MCF 10A (cell line): ENCODE measurements at regions not wholly inside any gene's neighbourhood (a gene's known extent, or its start where the extent isn't known, plus 50 kb on each side); places are given as distances from the start of the nearest gene placed in this dataset.

Source experiments
- BruUV-seq: library from RNA; stranded (reverse); fragments of 400-500 nt; replicated peaks from 2 replicates; lab custom pipeline; 2021; lab: Mats Ljungman, UMichigan
- CTCF ChIA-PET: fragments of 300-600 bp; sonication (Branson Sonifier 250); formaldehyde crosslinking; extraction: SDS; loops from one replicate; lab custom pipeline; 2021; ENCODE audit warnings: antibody characterized with exemption, inconsistent platforms; lab: Yijun Ruan, JAX
- POLR2A ChIA-PET: fragments of 300-600, 350-650 bp; sonication (Branson Sonifier 250); formaldehyde crosslinking; extraction: SDS; loops from one replicate; lab custom pipeline; 2020; ENCODE audit warnings: antibody characterized with exemption, inconsistent platforms; lab: Yijun Ruan, JAX
- DNase-seq: peaks from one replicate; pipeline ENCODE4 v3.0.0-alpha.2; 2018; ENCODE audit not compliant: unreplicated experiment
- H3K27ac Mint-ChIP-seq: one replicate; pipeline ENCODE4 v1.8.0; 2022; ENCODE audit warnings: mild to moderate bottlenecking, low read depth, mixed read lengths; ENCODE audit not compliant: unreplicated experiment
- H3K27me3 Mint-ChIP-seq: one replicate; pipeline ENCODE4 v1.8.0; 2022; ENCODE audit warnings: mixed read lengths; ENCODE audit not compliant: insufficient read depth, unreplicated experiment
- H3K36me3 Mint-ChIP-seq: one replicate; pipeline ENCODE4 v1.8.0; 2022; ENCODE audit warnings: mild to moderate bottlenecking, moderate library complexity, mixed read lengths; ENCODE audit not compliant: insufficient read depth, unreplicated experiment
- H3K4me1 Mint-ChIP-seq: one replicate; pipeline ENCODE4 v1.8.0; 2022; ENCODE audit warnings: mixed read lengths; ENCODE audit not compliant: insufficient read depth, unreplicated experiment
- H3K4me3 Mint-ChIP-seq: one replicate; pipeline ENCODE4 v1.8.0; 2022; ENCODE audit warnings: mild to moderate bottlenecking, moderate library complexity, mixed read lengths; ENCODE audit not compliant: unreplicated experiment
- H3K9me3 Mint-ChIP-seq: one replicate; pipeline ENCODE4 v1.8.0; 2022; ENCODE audit warnings: mixed read lengths; ENCODE audit not compliant: unreplicated experiment
- CTCF ChIP-seq: fragments of 200-600 bp; IDR thresholded peaks from one replicate; pipeline ENCODE4 v1.8.0; 2022; ENCODE audit warnings: antibody characterized with exemption, mild to moderate bottlenecking; ENCODE audit not compliant: unreplicated experiment
- intact Hi-C: fragments of 100-400 bp; cut with micrococcal nuclease; formaldehyde crosslinking; loops from 2 replicates; pipeline ENCODE4 v1.14.1; 2022

GRCh38 chr20:58044286-58044685 is 184.2 kb downstream of the ANKRD60 start:
- ChIA-PET POLR2A (no interaction called here), CTCF (interaction anchor here (1.0 to 1.6 kb wide), 2 partner anchors 9 to 12 kb away, joined by 3 read pairs; no protein-coding TSS in a partner anchor)
- Mint-ChIP-seq H3K9me3 (no peaks in the 10 kb centered on the region), H3K4me3 (no peak overlapping the region), H3K36me3 (no peaks in the 10 kb centered on the region), H3K4me1 (no peaks in the 10 kb centered on the region), H3K27me3 (peaks cover 46% of the 10 kb centered on the region), H3K27ac (no peak overlapping the region)
- no TSS peak for BruUV-seq
- no peak for DNase-seq
- intact Hi-C loops, result no loop called here
- TF ChIP-seq CTCF, result no peak

DNA sequence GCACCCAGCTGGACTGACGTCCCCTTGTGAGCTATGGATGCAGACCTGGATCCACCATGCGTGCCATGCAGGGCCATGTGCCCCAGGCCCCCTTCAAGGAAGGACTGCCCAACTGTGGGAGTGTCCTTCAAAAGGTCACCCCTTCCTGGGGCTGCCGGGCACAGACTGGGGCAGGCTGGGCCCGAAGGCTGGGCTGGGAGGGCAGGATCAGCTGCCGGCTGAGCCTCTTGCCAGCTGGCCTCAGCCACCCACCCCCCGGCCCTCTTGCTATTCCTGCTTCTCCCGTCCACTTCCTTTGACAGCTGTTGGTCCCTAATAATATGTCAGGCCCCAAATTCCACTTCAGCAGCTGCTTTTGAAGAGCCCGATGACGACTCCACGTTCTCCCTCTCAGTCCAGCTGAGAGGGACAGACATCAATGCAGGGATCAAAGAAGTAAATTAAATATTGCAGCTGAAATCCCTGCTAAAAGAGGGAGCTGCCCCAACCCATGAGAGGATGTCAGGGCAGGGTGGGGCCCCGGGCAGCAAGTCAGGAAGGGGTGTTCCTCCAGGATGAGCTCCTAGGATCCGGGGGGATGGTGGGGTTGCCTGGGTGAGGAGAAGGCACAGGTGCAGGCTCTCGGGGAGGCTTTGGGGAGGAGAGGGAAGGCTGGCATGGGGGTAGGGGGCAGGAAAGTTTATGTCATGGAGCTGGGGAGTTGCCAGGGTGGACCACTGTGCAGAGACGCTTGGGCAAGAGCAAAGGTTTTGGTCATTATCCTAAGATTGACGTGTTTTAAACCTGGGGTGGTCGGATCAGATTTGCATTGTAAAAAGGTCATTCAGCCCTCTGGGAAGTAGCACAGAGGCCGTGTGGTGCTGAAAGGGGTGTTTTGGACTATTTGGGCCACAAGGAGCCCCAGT is 185.0 kb downstream of the ANKRD60 start:
- no peaks in the 10 kb centered on the region for H3K4me1 Mint-ChIP-seq
- no peak overlapping the region for H3K4me3 Mint-ChIP-seq
- intact Hi-C loops, result no loop called here
- CTCF ChIA-PET, result interaction anchor here (1.0 to 1.6 kb wide), 2 partner anchors 9 to 13 kb away, joined by 3 read pairs; no protein-coding TSS in a partner anchor
- no peak overlapping the region for H3K27ac Mint-ChIP-seq
- no TSS peak for BruUV-seq
- H3K36me3 Mint-ChIP-seq, result no peaks in the 10 kb centered on the region
- POLR2A ChIA-PET, result no interaction called here
- peaks cover 51% of the 10 kb centered on the region for H3K27me3 Mint-ChIP-seq
- TF ChIP-seq CTCF, result no peak
- no peak for DNase-seq
- H3K9me3 Mint-ChIP-seq, result no peaks in the 10 kb centered on the region

GRCh38 chr20:58042591-58042990 is 185.9 kb downstream of the ANKRD60 start:
- Mint-ChIP-seq H3K4me3 (no peak overlapping the region), H3K27ac (no peak overlapping the region), H3K27me3 (peaks cover 54% of the 10 kb centered on the region), H3K4me1 (no peaks in the 10 kb centered on the region), H3K9me3 (no peaks in the 10 kb centered on the region), H3K36me3 (no peaks in the 10 kb centered on the region)
- CTCF ChIA-PET, result interaction anchor here (0.7 kb wide), 1 partner anchor 23 kb away, joined by 3 read pairs; no protein-coding TSS in a partner anchor
- intact Hi-C loops, result no loop called here
- DNase-seq, result no peak
- no peak for TF ChIP-seq CTCF
- no TSS peak for BruUV-seq
- POLR2A ChIA-PET, result no interaction called here

DNA sequence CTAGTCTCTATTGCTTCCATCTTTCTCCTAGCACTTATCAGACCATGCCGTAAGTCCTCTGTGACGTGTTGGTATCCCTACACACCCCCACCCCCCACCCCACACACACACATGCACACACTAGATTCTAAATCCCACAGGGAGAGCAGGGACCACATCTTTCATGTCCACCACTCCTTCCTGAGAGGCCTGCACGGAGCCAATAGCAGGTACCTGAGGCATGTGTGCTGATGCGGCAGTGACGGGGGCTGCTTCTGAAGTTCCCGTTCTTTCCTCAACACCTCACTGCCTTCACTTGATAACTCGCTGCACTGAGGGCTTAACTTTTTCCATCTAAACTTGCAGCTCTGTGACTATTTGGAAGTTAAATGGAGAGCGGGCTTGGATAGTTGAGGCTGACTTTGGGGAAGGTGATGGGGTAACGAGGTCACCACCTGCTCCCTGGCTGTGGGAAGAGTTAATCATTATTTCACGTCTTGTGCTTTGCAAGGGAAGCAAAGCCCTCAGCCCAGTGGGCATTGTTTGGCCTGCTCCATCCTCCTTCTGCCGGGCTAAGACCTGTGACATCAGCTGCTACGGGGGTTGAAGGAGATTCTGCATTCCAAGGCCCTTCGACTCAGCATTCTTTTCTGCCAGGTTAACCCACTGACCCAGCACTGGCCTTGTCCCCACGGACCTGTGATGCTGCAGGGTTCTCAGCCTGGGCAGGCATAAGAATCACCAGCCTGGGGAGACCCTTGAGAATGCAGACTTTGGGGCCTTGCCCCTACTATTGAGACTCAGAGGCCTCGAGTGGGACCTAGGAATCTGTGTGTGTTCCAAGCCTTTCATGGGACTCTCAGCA is 187.8 kb downstream of the ANKRD60 start:
- Mint-ChIP-seq H3K9me3 (no peaks in the 10 kb centered on the region), H3K27me3 (peaks cover 73% of the 10 kb centered on the region), H3K4me1 (no peaks in the 10 kb centered on the region), H3K36me3 (no peaks in the 10 kb centered on the region), H3K4me3 (no peak overlapping the region), H3K27ac (no peak overlapping the region)
- no TSS peak for BruUV-seq
- POLR2A ChIA-PET, result no interaction called here
- no peak for TF ChIP-seq CTCF
- intact Hi-C loops, result no loop called here
- DNase-seq, result no peak
- CTCF ChIA-PET, result no interaction called here
